Activated CD8-positive, alpha-beta memory T cell treated with anti-CD3 and anti-CD28 coated beads, Interleukin-2, amount 50 U/mL, for 48 hours (primary cell): ENCODE measurements at regions not wholly inside any gene's neighbourhood (a gene's known extent, or its start where the extent isn't known, plus 50 kb on each side); places are given as distances from the start of the nearest gene placed in this dataset.
"Not testable (repeated sequence)": the region's sequence is repeated elsewhere in the genome, so short reads cannot be mapped to it uniquely, and the experiment has no call there.

ENCODE experiments used
- DNase-seq: peaks from one replicate; pipeline ENCODE4 v3.0.0-alpha.2; 2020

DNA sequence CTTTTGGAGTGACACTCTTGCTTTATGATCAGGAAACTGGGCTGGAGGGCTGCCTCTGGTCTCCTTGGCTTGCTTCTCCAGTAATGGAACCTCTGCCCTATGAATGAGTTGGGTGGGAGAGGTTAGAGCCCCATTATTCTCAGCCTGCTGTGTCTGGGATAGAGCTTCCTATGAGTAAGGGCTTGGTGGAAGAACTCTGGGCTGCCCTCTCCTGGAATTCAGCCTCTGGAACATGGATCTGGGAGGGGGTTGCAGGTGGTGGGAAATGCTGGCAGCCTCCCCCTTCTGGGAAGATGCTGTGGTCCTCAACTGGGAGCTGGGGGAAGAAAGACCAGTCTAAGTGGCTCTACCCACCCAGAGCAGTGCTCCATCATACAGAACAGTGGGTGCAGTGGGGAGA is 81.8 kb upstream of the SYN3 start:
- DNase-seq = no peak

DNA sequence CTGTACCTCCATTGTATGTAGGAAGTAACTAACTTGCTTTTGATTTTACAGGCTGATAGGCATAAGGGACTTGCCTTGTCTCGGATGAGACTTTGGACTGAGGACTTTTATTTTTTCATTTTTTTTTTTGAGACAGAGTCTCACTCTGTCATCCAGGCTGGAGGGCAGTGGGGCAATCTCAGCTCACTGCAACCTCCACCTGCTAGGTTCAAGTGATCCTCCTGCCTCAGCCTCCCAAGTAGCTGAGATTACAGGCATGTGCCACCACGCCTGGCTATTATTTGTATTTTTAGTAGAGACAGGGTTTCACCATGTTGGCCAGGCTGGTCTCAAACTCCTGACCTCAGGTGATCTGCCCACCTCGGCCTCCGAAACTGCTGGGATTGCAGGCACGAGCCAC is 80.2 kb upstream of the SYN3 start:
- not testable (repeated sequence) for DNase-seq

DNA sequence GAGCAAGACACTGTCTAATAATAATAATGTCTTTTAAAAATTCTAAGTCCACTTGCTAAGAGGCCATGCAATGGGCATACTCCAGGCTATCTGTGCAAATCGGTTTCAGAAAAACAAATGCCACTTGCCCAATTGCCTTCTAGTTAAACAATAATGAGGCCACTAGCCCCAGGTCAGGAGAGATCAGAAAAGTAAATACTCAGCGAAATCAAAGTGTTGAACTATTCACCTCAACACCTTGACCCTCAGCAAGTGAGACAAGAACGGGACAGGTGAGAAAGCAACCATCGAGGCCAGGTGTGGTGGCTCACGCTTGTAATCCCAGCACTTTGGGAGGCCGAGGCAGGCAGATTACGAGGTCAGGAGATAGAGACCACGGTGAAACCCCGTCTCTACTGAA is 72.3 kb upstream of the SYN3 start:
- DNase-seq = no peak

GRCh38 chr22:33129621-33130020 is 71.4 kb upstream of the SYN3 start:
- no peak for DNase-seq

GRCh38 chr22:33126881-33127280 is 68.7 kb upstream of the SYN3 start:
- DNase-seq = no peak

GRCh38 chr22:33124471-33124870 is 66.3 kb upstream of the SYN3 start:
- DNase-seq = no peak

DNA sequence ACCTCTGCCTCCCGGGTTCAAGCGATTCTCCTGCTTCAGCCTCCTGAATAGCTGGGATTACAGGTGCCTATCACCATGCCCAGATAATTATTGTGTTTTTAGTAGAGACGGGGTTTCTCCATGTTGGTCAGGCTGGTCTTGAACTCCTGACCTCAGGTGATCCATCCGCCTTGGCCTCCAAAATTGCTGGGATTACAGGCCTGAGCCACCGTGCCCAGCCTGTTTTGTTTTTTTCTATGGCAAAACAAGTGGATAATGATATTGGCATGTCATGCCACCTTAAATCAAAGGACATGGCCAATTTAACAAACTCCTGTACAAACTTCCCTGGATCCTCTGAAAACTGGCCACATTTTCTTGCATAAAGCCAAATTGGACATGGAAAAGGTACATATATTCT is 64.3 kb upstream of the SYN3 start:
- not testable (repeated sequence) for DNase-seq

DNA sequence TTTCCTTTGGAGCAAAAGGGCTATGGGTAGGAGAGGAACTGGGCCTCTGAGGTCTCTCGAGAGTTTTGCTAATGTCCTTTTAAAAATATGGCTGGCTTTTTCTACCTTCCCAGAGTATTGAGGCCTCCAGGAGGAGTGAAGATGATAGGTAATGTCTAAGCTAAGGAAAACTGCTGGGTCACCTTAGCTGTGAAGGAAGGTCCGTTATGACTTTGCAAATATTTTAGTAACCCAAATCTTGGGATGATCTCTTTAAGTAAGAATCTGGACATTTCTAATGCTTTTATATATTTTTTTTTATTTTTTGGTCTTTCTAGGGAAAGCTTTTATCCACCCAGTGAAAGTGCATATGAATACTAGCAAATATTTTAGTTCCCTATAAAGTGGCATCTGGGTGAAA is 60.9 kb upstream of the SYN3 start:
- no peak for DNase-seq

DNA sequence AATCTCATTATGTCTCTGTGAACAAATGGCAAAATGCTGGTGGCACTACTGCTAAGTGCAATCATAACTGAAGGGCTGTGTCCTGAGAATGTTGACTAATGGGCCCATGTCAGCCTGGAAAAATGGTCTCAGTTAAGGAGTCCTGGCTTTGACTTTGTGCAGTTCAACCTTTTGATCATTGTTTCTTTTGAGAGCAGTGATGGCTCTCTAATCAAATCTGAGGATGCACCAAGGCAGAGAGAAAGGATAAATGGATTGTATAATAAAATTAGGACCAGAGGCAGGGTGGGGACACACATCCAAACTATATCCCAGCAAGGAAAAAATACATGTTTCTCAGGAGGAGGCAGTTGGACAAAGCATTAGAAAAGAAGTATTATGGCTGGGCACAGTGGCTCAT is 59.6 kb upstream of the SYN3 start:
- no peak for DNase-seq

DNA sequence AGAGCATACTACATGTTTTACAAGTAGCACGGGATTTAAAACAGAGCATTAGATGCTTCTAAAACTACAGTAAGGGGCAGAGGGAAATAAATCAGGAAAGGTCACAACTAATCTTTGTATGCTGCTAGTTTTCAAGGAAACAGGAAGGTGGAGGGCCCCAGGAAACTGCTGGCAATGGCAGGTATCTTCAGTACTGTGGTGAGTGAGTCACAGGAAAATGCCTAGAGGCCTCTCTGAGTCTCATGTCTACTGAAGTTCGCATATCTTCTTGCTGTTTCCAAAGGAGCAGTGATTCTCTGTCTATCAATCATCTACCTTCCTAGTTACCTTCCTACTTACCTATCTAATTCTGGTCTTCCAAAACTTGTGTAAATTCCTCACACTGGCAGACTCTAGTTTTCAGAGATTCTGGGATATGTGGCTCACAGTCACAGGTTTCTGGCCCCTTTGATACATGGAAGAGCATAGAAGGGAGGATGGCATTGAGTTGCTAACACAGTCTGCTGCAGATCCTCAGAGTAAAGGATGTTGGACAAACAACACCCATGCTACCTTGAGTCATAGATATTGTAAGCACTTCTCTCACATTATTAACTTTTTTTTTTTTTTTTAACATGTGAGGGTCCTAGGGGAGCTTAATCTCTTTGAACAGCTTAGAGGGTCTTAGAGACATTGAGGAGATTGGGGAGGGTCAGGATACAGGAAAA is 58.8 kb upstream of the SYN3 start:
- no peak for DNase-seq

GRCh38 chr22:33114565-33114964 is 56.4 kb upstream of the SYN3 start:
- no peak for DNase-seq

- no peak for DNase-seq
These were observed 54.4 kb upstream of the SYN3 start for GRCh38 chr22:33112580-33112979.

DNA sequence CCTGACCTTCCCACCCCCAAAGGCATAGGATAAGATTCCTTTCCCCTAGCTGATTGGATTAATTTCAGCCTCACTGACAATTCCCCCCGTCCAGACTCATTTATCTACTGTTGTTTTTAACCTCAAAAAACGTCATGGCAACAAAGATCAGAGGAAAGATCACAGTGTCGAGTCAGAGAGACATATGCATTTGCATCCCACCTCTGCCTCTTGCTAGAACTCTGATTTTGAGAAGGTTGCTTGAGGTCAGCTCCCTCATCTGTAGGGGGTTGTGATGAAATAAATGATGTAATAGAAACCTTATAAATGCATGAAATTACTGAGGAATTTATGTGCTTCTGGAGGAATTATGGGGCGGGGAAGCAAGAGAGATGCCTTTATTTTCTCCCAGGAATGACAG is 53.3 kb upstream of the SYN3 start:
- DNase-seq = no peak

DNA sequence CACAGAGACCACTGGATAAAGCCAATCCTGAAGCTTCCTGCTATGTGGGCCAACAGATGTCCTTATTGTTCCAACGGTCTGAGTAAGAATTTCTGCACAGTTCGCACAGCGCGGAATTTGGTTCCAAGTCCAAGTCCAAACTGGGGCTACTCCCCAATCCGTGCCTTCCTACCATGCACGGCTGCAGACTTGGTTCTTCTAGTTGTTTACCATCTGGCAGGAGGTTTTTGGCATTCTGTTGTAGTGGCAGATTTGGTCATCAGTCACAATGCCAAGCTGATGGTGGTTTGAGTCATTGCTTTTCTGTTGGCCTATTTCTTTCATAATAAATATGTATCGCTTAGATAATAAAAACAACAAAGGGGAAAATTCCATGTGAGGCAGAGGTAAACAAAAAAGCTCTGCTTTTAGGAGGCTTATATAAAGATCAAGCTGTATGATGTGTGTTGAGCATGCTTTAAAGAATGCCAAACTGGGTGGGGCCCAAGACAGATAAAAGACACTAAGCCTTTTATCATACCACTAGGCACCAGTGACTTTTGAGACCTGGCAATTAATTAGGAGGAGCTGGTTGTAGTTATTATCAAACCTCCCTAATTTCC is 52.5 kb upstream of the SYN3 start:
- DNase-seq = no peak

DNA sequence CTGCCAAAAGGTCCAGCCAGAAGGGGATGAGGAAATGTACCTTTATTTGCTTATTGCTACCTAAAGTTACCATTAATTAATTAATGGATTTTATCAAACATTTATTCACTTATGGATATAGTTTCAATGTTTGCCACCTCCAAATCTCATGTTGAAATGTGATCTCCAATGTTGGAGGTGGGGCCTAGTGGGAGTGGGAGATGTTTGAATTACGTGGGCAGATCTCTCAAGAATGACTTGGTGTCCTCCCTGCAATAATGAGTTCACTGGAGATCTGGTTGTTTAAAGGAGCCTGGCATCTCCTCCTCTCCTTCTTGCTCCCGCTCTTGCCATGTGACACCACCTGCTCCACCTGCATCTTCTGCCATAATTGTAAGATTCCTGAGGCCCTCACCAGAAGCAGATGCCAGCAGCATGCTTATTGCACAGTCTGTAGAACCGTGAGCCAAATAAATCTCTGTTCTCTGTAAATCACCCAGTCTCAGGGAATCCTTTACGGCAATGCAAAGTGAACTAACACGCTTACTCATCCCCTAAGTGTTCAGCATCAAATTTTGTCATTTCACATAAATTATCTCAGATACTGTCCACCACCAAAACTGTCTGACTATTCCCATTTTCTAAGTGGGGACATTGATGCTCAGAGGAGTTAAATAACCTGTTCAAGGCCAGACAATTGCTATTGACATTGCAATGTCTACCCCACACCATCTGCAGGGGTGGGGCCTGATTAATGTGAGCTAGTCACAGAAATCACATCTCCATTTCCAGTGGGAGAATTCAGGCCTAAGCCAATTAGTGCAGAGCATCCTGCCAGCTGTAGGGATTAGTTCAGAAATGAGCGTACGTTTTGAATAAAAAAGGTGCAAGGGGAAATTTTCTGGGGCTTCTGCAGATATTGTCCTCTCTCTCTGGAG is 51.6 kb upstream of the SYN3 start:
- DNase-seq = no peak

GRCh38 chr22:33108037-33108436 is 49.9 kb upstream of the SYN3 start:
- DNase-seq = no peak
